Vagina (tissue), 2 donors: ENCODE measurements at regions not wholly inside any gene's neighbourhood (a gene's known extent, or its start where the extent isn't known, plus 50 kb on each side); places are given as distances from the start of the nearest gene placed in this dataset.

Experiments
- DNase-seq, 2 donors: peaks; one replicate each; pipeline ENCODE4 v3.0.0-alpha.2; 2017; ENCODE audit errors: extremely low spot score in 2 of 2
- H3K27ac ChIP-seq: fragments of 200-600 bp; sonication (generic); one replicate; pipeline ENCODE4 v1.5.1; 2019
- H3K27me3 ChIP-seq: fragments of 200-600 bp; sonication (generic); one replicate; pipeline ENCODE4 v1.5.1; 2019
- H3K36me3 ChIP-seq, 2 donors: fragments of 200-600 bp; sonication (generic); one replicate each; pipeline ENCODE4 v1.5.1; 2017 to 2019
- H3K4me1 ChIP-seq: fragments of 200-600 bp; sonication (generic); one replicate; pipeline ENCODE4 v1.5.1; 2019
- H3K4me3 ChIP-seq, 2 donors: fragments of 200-600 bp; sonication (generic); 1 replicate in 1 of 2; 2 replicates in 1 of 2; pipeline ENCODE4 v1.5.1; 2016 to 2019
- H3K9me3 ChIP-seq: fragments of 200-600 bp; sonication (generic); one replicate; pipeline ENCODE4 v1.5.1; 2019
- CTCF ChIP-seq, 3 experiments: fragments of 450-650 bp in 2 of 3; fragments of 200-600 bp in 1 of 3; sonication (generic) in 1 of 3; IDR thresholded peaks; one replicate each; pipeline ENCODE4 v1.5.1; 2017 to 2019; ENCODE audit warnings: antibody characterized with exemption in 3 of 3, mild to moderate bottlenecking in 2 of 3, moderate library complexity in 2 of 3
- POLR2A ChIP-seq, 2 donors: fragments of 450-650 bp; IDR thresholded peaks; one replicate each; pipeline ENCODE4 v1.6.1; 2017; ENCODE audit warnings: antibody characterized with exemption in 2 of 2, mild to moderate bottlenecking in 2 of 2, moderate library complexity in 2 of 2
- POLR2AphosphoS5 ChIP-seq, 2 donors: sonication (generic); formaldehyde crosslinking; IDR thresholded peaks; one replicate each; pipeline ENCODE4 v1.9.0; 2017; ENCODE audit warnings: antibody characterized with exemption in 2 of 2, mild to moderate bottlenecking in 2 of 2, low read depth in 1 of 2; ENCODE audit not compliant: insufficient read depth in 1 of 2
- intact Hi-C: fragments of 100-400 bp; cut with DNase I; formaldehyde crosslinking; loops from one replicate; pipeline ENCODE4 v1.15.1; 2023

GRCh38 chr17:49914664-49915063 lies 54.3 kb upstream of the DLX4 start:
- H3K9me3 ChIP-seq = no peaks in the 10 kb centered on the region
- TF ChIP-seq POLR2A (IDR thresholded peaks at IDR 0.05) (no peak), CTCF (IDR thresholded peaks at IDR 0.05) (no peak), POLR2AphosphoS5 (IDR thresholded peaks at IDR 0.05; ENCODE audit: insufficient read depth in 1 of 2, low read depth in 1 of 2) (no peak)
- H3K27me3 ChIP-seq = peaks cover 6% of the 10 kb centered on the region
- H3K4me3 ChIP-seq = no peak overlapping the region
- DNase-seq = no peak
- H3K4me1 ChIP-seq = peaks cover 10% of the 10 kb centered on the region
- no peaks in the 10 kb centered on the region for H3K36me3 ChIP-seq
- H3K27ac ChIP-seq = no peak overlapping the region
- intact Hi-C loops = no loop called here

- H3K9me3 ChIP-seq = no peaks in the 10 kb centered on the region
- no peak overlapping the region for H3K27ac ChIP-seq
- H3K36me3 ChIP-seq = no peaks in the 10 kb centered on the region
- no peak overlapping the region for H3K4me3 ChIP-seq
- peaks cover 3% of the 10 kb centered on the region for H3K27me3 ChIP-seq
- TF ChIP-seq CTCF (IDR thresholded peaks at IDR 0.05) (no peak), POLR2A (IDR thresholded peaks at IDR 0.05) (no peak), POLR2AphosphoS5 (IDR thresholded peaks at IDR 0.05; ENCODE audit: insufficient read depth in 1 of 2, low read depth in 1 of 2) (no peak)
- DNase-seq = no peak
- H3K4me1 ChIP-seq = peaks cover 7% of the 10 kb centered on the region
- intact Hi-C loops = no loop called here
Measured at GRCh38 chr17:49915260-49915659, 53.7 kb upstream of the DLX4 start.

GRCh38 chr17:49915670-49916069 lies 53.3 kb upstream of the DLX4 start:
- no peak overlapping the region for H3K27ac ChIP-seq
- no peaks in the 10 kb centered on the region for H3K36me3 ChIP-seq
- TF ChIP-seq POLR2A (IDR thresholded peaks at IDR 0.05) (no peak), POLR2AphosphoS5 (IDR thresholded peaks at IDR 0.05; ENCODE audit: insufficient read depth in 1 of 2, low read depth in 1 of 2) (no peak), CTCF (IDR thresholded peaks at IDR 0.05) (no peak)
- intact Hi-C loops = no loop called here
- H3K4me1 ChIP-seq = peaks cover 3% of the 10 kb centered on the region
- H3K4me3 ChIP-seq = no peak overlapping the region
- no peaks in the 10 kb centered on the region for H3K27me3 ChIP-seq
- no peaks in the 10 kb centered on the region for H3K9me3 ChIP-seq
- DNase-seq = no peak

GRCh38 chr17:49916854-49917515 lies 52.0 kb upstream of the DLX4 start:
- no peaks in the 10 kb centered on the region for H3K36me3 ChIP-seq
- TF ChIP-seq POLR2AphosphoS5 (IDR thresholded peaks at IDR 0.05; ENCODE audit: insufficient read depth in 1 of 2, low read depth in 1 of 2) (no peak), CTCF (IDR thresholded peaks at IDR 0.05) (no peak)
- H3K4me3 ChIP-seq = no peak overlapping the region
- H3K27ac ChIP-seq = no peak overlapping the region
- H3K9me3 ChIP-seq = no peaks in the 10 kb centered on the region
- H3K27me3 ChIP-seq = no peaks in the 10 kb centered on the region
- DNase-seq = no peak
- intact Hi-C loops = no loop called here
- no peaks in the 10 kb centered on the region for H3K4me1 ChIP-seq

GRCh38 chr17:49918591-49918990 lies 50.4 kb upstream of the DLX4 start:
- intact Hi-C loops = no loop called here
- no peak for TF ChIP-seq POLR2A (IDR thresholded peaks at IDR 0.05)
- TF ChIP-seq CTCF (IDR thresholded peaks at IDR 0.05) = no peak
- TF ChIP-seq POLR2AphosphoS5 (IDR thresholded peaks at IDR 0.05; ENCODE audit: insufficient read depth in 1 of 2, low read depth in 1 of 2) = no peak
- no peak for DNase-seq
- no peak overlapping the region for H3K27ac ChIP-seq
- no peaks in the 10 kb centered on the region for H3K4me1 ChIP-seq
- no peak overlapping the region for H3K4me3 ChIP-seq
- H3K36me3 ChIP-seq = no peaks in the 10 kb centered on the region
- H3K9me3 ChIP-seq = no peaks in the 10 kb centered on the region
- H3K27me3 ChIP-seq = no peaks in the 10 kb centered on the region
